ENCODE measurements at regions not wholly inside any gene's neighbourhood (a gene's known extent, or its start where the extent isn't known, plus 50 kb on each side); places are given as distances from the start of the nearest gene placed in this dataset.

GRCh38 chr13:80256352-80256932 lies 84.5 kb downstream of the SPRY2 start (continued):
- TF ChIP-seq E4F1 (IDR thresholded peaks at IDR 0.05; ENCODE audit: borderline replicate concordance, partially characterized antibody), result no peak
- TF ChIP-seq TARDBP (IDR thresholded peaks at IDR 0.05; ENCODE audit: borderline replicate concordance), result no peak
- TF ChIP-seq MEF2B (IDR thresholded peaks at IDR 0.05; ENCODE audit: partially characterized antibody, poor library complexity, severe bottlenecking), result peak; percentile 19
- 0 out of 2 replicates have a peak, but pooled peaks have one; percentile 6 for TF ChIP-seq ZBTB33 (IDR thresholded peaks at IDR 0.05)
- no peak for TF ChIP-seq YY1 (IDR thresholded peaks at IDR 0.05; ENCODE audit: low read depth, low read length)
- no peak for TF ChIP-seq TBL1XR1 (IDR thresholded peaks at IDR 0.05; ENCODE audit: low read depth, low read length)
- no peak for TF ChIP-seq ZBTB4 (CRISPR knock-in tag; IDR thresholded peaks at IDR 0.05)
- TF ChIP-seq TAF1 (IDR thresholded peaks at IDR 0.05; ENCODE audit: borderline replicate concordance, low read depth, low read length), result no peak
- TF ChIP-seq ATF2 (IDR thresholded peaks at IDR 0.05; ENCODE audit: low read length), result peak; percentile 79
- no peak for TF ChIP-seq ZZZ3 (IDR thresholded peaks at IDR 0.05; ENCODE audit: control insufficient read depth, insufficient read length, low read depth)
- TF ChIP-seq JUNB (IDR thresholded peaks at IDR 0.05), result peak; percentile 82
- no peak for TF ChIP-seq ZBTB11 (CRISPR knock-in tag; IDR thresholded peaks at IDR 0.05)
- TF ChIP-seq HDAC2 (IDR thresholded peaks at IDR 0.05), result no peak
- TF ChIP-seq IRF5 (IDR thresholded peaks at IDR 0.05; ENCODE audit: borderline replicate concordance), result no peak
- TF ChIP-seq RFX5 (IDR thresholded peaks at IDR 0.05; ENCODE audit: low read depth, low read length), result no peak
- no peak for TF ChIP-seq BHLHE40 (IDR thresholded peaks at IDR 0.05; ENCODE audit: borderline replicate concordance in 1 of 2, low read depth in 2 of 2, low read length in 1 of 2)

Data from GM12878 (cell line).